ENCODE measurements at regions not wholly inside any gene's neighbourhood (a gene's known extent, or its start where the extent isn't known, plus 50 kb on each side); places are given as distances from the start of the nearest gene placed in this dataset.

DNA sequence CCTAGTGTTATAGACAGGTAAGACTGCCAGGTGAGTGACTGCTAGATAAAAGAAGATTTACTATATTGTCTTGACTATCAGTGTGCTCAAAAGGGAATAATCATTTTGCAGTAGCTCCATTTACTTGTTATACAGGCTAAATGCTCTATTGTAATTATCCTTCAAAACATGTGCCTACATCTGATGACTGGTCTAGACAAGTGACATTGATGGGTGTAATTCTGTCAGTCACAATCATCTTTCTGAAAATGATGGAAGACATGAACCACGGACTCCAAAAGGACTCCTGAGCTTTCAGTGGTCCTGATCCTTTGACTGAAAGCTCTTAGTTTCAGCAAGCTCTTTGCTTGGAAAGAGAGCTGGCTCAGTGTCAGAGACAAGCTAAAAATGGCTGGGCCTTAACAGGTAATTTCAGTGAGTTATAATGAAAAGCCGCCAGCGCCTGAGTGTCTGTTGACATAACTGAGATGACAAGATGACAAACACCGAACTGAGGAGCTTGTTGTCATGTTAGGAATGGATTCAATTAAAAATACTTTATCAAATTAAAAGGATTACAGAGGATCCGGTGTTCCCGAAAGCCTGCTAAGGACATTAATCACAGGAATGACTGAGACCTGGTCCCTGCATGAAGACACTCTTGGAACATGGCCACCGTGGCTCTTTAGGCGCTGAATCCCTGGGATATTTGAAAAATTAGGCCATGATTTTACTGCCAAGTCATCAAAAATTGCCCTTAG, 141.7 kb downstream of the CMPK2 start:
- no peak for DNase-seq (ENCODE audit: low read depth, low spot score)

DNA sequence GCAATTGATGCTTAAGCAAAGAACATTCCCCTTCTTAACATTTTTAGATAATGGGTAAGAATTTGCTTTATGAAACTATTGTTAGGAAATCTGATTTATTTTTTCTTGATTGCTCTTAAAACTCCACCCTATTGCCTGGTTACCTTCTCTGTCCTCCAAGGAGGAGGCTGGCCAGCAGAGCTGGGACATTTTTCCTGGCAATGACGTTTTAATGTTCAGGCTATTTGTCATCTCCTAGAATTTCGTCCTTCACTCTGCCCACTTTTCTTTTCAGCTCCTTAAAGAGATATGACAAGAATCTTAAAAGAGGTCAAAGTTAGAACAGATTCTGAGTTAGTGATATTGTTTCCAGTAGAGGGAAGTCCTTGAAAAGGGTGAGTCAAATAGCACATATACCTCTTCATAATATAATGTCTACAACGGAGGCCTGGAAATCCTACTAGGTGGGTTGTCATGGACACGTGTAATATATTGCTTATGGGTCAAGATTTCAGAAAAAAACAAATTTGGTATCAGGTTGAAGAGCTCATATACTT, 141.0 kb downstream of the CMPK2 start:
- DNase-seq (ENCODE audit: low read depth, low spot score), result no peak

DNA sequence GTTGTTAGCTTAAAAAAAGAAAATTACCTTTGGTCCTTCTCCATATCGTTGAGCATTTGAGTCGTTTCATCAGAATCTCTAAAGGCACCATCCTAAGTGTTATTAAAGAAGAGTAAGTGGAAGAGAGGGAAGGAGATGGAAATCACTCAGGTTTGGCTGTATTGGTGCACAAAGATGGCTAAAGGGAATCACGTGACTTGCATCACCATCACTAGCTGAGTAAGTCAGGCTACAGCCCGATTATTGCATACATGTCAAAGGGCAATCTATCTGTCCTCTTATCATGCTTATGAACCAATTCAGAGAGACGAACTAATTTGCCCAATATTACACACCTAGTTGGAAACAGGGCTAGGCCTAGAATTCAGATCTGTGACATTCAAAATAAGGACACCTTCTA, 137.6 kb downstream of the CMPK2 start:
- DNase-seq (ENCODE audit: low read depth, low spot score), result no peak

DNA sequence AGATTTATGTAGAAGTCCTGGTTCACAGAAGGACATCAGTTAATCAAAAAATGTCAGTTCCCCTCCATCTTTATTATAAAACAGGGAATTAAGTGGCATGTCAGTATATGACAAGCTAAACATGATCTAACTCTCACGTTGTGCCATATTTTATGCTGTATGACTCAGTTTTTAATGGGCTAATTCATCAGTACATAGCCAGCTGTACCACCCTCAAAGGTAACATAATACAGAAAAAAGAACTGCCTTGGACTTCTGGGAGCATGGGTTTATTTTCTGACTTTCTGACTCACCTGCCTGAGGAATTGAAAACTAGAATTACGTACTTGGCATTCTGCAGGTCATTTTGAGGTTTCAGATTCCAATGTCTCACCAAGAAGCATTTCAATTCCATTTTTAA, 135.7 kb downstream of the CMPK2 start:
- no peak for DNase-seq (ENCODE audit: low read depth, low spot score)

DNA sequence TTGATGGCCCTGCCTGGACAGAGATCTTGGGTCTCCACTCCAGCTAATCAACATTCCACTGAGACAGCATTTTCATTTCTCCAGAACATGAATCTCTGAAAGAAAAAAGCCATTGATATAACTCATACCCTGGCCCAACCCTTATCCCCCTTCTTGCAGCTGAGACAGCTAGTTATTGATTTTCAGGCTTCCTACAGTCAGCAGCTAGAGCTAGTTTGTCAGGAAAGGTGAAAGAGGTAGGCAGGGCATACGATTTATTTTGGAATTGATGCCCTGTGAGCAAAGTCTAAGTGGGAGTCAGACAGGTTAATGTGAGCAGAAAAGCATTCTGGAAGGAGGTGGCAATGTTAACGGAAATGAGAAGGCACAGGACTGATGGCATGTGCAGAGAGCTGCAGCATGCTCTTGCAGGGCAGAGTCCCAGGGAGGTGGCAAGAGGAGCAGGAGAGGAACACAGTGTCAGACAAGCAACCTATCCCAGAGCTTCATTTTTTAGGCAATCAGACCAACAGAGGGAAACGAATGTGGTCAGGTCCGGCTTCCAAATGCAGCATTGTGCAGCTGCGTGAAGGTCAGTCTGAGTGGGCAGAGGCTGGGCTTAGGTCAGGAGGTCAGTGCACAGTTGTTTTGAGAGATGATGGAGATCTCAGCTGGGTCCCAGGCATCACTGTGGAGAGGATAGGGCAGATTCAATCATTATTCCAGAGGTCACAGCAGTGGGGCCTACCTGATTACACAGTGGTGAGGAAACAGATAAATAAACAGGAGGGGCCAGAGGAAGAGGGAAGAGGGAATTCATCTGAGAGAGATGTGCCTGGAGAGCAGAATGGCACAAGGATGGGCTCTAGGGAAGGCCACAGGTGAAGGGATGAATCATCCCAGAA, 134.8 kb downstream of the CMPK2 start:
- DNase-seq (ENCODE audit: low read depth, low spot score), result no peak

DNA sequence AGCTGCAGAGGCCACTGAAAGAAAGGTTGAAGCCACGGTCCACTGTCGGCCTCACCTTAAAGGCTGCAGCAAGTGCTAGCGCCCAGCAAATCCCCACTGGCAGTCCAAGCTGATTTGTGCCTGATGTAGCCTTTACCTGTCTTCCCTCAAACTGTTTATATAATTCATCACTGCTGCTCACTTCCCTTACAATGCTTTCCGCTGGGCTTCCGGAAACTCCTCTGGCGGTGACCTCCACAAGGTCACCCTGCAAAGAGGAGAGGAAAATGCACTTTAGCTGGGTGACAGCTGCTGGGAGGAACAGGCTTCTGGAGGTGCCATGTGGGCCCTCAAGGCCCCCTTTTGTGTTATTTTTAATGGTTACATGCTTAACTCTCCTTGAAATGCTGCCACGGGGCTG, 126.2 kb downstream of the CMPK2 start:
- no peak for DNase-seq (ENCODE audit: low read depth, low spot score)

DNA sequence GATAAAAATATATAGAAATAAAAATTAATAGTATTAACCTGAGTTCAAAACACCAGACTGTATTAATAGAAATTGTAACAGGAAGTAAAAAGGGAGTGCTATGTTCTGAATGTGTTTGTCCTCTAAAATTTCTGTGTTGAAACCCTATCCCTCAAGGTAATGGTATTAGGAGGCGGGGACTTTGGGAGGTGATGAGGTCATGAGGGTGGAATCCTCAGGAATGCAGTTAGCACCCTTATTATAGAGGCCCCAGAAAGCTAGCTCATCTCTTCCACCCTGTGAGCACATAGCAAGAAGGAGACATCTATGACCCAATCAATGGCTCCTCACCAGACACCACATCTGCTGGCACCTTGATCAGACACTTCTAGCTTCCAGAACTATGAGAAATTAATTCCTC, 124.5 kb downstream of the CMPK2 start:
- no peak for DNase-seq (ENCODE audit: low read depth, low spot score)

DNA sequence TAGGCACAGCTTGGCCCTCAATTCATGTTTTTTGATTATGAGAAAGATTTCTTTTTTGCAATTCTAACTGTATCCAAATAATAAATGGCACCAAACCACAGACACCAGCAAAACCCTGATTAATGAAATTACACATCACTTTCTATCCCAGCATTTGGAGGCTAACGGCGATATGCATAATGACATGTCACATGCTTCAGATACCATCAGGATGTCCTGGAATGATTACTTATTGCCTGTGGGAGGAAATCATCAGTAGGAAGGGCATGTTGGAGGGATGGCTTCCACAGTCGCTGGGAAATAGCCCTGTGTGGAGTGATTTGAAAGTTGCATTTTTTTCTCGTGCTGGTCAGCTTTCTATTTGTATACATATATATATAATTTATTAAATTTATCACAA, 121.7 kb downstream of the CMPK2 start:
- DNase-seq (ENCODE audit: low read depth, low spot score), result no peak

DNA sequence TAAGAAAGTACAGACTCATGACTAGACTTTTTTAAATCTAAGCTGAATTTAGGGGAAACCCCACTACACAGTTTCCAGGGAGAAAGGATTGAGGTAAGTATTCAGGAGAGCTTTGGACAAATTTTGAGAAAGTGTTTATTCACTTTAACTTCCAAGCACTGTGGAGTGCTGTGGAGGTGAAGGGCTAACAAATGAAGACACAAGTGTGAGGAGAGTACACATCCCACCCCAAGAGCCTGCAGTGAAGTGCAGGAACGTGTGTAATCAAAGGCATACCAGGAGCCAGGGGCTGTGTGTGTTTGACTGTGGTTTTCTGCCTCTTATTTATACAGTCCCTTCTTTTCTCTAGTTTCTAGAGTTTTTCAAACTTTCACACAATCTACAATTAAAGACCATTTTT, 118.3 kb downstream of the CMPK2 start:
- no peak for DNase-seq (ENCODE audit: low read depth, low spot score)

DNA sequence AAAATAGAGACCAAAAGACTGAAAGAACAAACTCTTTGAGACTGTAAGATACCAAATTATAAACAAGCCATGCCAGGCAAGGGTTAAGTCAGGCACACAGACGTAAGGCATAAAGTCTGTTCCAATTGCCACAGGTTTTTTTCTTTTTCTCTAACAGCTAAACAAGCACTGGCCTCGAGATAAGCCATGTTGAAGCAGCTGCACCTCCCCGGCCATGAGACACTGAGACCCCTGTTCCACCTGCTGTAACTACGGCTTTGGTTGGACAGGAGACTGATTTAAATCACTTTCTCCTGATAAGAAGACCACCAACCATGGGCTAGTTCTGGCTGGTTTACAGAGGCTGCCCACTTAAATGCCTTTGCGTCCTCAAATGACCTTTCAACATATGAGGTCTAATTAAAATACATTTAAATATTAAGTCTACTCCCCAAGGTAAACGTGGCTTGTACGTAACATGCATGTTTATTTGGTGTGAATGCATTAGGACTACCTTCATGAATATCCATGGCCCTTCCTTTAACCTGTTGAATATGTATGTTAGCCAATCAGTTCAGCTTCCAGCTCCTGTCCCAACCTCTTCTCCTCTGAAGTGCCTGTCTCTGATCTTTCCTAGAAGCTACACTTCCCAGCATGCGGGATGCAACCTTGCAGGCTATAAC, 117.2 kb downstream of the CMPK2 start:
- no peak for DNase-seq (ENCODE audit: low read depth, low spot score)

DNA sequence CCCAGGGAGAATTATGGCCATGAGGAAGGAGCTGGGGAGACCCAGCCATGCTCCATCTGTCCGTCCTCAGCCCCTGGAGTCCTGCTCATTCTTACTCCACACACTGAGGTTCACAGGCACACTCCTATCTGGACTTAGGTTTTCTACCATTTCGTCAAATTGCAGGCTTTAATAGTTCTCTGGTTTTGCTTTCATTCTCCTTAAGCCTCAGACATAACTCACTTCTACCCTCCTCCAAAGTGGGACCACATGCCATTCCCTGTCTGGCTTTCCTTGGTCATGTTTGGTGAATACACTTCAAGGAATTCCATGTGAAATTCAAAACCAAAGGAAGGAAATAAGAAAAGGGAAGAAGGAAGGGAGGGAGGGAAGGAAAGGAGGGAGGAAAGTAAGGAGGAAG, 115.7 kb downstream of the CMPK2 start:
- DNase-seq (ENCODE audit: low read depth, low spot score), result no peak

DNA sequence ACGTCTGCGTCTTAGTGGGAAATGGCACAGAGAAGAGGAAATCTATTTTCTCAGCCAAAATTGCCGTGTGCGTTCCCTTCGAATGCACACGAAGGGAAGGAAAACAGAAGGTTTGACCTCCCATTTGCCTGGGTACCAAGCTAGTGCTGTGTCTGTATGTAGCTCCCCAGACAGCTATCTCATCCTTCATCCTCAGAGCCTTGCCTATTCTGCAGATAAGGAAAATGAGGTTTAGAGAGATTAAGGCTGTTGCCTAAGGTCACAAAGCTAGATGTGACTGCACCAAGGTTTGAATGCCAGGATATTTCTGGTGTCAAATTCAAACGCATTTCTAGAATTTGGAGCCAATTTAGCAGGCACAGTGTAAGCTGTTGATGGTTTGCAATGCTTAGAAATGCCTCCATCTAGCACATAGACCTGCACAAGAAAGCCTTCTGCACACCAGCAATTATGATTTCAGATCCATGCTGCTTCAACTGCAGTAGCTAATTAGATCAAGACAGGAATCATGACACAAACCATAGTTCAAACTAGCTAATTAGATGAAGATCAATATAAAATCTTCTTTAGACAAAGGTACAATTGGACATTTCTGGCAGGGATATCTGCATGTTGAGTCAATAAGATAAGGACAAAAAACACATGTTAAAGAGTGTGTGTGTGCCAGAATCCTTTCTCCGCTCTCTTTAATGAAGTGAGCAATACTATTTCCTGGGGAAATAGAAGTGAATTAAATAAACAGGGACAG, 115.1 kb downstream of the CMPK2 start:
- DNase-seq (ENCODE audit: low read depth, low spot score), result no peak

DNA sequence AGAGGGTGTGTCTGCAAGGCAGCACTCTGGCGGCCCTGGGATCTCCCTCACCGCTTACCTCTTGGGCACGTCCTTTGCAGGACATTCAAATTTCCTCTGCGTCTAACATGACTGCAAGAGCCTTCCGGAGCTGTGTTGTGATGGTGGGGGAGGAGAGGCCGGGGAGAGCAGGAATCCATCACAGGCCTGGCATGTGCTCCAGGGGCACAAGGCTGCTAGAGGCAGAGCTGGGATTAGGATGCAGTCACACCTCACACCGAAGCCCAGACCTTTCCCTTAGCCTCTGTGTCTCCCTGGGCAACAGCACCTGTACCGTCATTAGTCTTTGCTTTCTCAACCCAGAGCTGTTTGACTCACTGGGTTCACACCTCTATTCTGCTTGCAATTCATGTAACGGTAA, 111.3 kb downstream of the CMPK2 start:
- DNase-seq (ENCODE audit: low read depth, low spot score), result no peak

DNA sequence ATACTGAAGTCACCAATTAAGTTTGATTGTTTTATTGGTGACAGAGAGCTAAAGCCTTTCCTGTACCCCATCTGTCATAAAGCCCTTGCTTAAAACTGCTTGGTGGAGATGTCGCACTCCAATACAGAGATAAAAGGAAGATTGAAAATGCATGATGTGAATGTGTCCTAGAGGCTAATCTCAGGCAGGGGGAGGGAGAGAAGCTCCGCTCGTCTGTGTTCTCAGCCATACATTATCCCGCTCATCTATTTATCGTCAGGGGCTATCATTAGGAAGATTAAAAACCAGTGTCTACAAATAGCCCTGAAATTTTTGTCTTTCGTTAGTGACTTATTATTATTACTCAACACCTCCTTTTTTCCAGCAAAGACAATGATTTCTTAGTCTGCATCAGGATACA, 110.3 kb downstream of the CMPK2 start:
- no peak for DNase-seq (ENCODE audit: low read depth, low spot score)

DNA sequence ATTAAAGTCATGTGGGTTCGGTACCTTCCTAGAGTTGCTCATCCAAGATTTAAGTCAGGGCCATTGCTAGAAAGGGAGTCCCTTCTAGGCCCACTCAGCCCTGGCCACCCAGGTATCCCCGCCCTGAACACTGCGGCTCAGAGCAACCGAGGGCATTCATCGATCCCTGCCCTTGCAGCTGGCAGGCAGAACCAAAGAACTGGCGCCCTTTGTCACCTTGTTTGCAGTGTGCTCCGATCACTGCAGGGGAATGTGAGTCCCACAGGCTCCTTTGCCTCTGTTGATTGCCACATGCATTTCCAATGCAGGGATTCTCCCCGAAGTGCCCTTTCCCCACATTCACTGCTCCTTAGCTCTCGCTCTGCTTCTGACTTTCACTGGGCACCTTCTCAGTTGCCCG, 108.5 kb downstream of the CMPK2 start:
- no peak for DNase-seq (ENCODE audit: low read depth, low spot score)

DNA sequence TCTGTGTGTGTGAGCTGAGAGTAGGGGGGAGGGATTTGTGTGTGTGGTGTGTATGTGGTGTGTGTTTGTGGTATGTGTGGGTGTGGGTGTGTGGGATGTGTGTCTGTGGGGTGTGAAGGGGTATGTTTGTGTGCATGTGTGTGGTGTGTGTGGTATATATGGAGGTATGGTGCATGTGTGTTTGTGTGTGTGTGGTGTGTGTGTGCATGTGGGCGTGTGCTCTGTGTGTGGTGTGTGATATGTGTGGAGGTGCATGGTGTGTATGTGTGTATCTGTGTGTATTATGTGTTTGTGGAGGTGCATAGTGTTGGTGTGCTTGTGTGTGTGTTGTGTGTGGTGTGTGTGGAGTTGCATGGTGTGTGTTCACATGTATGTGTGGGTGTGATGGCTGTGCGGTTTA, 106.0 kb downstream of the CMPK2 start:
- DNase-seq (ENCODE audit: low read depth, low spot score), result no peak

DNA sequence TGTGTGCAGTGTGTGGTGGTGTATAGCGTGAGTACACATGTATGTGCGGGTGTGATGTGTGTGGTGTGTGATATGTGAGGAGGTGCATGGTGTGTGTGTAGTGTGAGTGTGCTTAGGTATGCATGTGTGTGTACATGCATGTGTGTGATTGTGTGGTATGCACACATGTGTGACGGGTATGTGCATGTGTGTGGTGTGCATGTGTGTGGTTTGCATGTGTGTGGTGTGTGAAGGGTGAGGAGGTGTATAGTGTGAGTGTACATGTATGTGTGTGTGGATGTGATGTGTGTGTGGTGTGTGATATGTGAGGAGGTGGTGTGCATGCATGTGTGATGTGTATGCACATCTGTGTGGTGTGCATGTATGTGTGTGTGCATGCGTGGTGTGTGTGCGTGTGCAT, 105.6 kb downstream of the CMPK2 start:
- no peak for DNase-seq (ENCODE audit: low read depth, low spot score)

DNA sequence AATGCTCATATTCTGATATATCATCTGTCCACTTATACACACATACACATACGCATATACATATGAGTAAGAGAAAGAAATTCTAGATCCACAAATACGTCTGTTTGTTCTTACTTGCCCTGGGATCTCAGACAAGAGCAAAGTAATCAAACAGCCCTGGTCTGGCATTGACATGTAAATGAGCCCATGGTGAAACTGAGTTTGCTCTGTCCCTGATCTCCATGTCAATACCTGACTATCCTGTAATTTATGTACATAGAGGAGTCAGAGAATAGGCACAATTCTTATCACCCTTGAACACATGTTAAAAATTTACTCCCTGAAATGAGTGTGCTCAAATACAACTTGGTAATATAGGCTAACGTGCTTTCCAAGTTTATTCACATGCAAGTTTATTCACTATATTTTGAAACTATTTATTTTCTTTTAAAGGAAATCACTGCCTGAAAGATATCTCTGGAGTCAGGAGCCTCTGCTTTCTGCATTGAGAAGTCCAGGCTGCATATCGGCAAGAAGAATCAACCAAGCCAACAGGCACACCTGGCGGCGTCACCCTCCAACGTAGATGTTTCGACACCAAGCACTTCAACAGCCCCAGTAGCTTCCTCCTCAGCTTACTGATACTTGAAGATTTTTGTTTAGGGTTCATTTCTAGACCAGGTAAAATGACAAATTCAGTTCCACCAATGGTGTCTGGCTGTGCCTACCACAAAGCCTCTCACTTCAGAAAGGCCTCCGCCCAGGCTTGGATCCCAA, 100.6 kb downstream of the CMPK2 start:
- no peak for DNase-seq (ENCODE audit: low read depth, low spot score)

DNA sequence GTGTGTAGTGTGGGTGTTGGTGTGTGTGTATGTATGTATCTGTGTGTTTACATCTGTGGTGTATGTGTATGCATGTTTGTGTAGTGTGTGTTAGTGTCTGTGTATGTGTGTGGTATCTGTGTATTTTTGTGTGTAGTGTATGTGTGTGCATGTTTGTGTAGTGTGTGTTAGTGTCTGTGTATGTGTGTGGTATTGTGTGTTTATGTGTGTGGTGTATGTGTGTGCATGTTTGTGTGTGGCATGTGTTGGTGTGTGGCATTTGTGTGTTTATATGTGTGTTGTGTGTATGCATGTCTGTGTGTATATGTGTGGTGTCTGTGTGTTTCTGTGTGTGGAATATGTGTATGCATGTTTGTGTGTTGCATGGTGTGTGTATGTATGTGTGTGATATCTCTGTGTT, 96.4 kb downstream of the CMPK2 start:
- no peak for DNase-seq (ENCODE audit: low read depth, low spot score)

DNA sequence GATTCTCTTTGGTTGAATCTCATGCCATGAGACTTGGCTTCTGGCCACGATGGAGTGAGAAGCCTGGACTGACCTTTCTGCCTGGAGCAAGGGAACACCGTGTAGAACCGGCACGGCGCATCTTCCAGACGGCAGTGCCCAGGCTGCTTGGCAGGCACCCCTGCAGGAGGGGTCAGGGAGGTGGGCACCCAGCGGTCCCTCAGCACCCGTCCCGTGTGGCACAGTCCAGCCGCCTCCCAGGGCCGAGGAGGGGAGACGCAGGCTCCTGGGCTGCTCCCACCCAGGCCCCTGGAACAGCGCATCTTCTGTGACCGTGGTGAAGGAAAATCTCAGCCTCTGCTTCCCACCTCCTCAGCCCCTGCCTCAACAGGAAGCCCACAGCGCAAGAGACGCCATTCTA, 95.7 kb downstream of the CMPK2 start:
- DNase-seq (ENCODE audit: low read depth, low spot score), result no peak
